GM21528 (cell line): ENCODE measurements at regions not wholly inside any gene's neighbourhood (a gene's known extent, or its start where the extent isn't known, plus 50 kb on each side); places are given as distances from the start of the nearest gene placed in this dataset.

Experiments
- ATAC-seq: cut with Tn5 transposase; IDR thresholded peaks from one replicate; pipeline ENCODE4 v1.9.1; 2021; ENCODE audit warnings: mild to moderate bottlenecking, moderate library complexity; ENCODE audit not compliant: unreplicated experiment, low FRiP score

DNA sequence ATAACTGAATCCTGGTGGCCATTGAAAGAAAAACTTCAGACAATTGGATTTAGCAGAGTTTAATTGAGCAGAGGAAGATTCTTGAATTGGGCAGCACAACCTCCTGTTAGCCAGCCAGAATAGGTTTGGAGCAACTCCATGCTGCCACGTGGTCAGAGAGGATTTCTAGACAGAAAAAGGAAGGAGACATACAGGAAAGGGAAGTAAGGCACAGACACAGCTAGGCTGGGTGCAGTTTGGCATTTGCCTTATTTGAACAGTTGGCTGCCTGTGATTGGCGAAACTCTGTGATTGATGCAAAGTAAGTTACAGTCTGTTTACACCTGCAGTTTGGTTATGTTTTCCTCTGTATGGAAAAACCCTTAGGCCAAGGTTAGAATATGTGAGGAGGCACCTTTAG is 85.8 kb upstream of the SPATA13 start:
- ATAC-seq: no peak

GRCh38 chr13:24075137-24075975 is 85.2 kb upstream of the SPATA13 start:
- ATAC-seq: no peak

DNA sequence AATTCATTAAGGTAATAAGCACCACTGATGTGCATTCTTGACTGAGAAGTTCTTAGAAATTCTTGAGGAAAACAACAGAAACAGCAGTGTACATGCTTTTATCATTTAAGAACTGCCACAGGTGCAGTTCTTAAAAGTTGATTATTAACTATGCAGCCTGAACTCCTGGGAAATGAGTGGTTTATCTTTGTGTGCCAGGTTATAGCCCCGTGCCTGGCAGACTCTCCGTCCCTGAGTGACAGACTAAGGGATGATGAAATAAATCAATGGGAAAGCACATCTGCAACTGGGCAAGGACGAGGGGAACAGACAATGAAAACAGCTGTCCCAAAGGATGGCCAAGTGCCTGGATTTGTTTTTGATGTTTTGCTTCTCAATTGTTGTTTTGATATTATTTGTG is 84.4 kb upstream of the SPATA13 start:
- ATAC-seq: no peak

- no peak for ATAC-seq
Observed at GRCh38 chr13:24076636-24077035, 83.9 kb upstream of the SPATA13 start.

GRCh38 chr13:24080134-24080533 is 80.4 kb upstream of the SPATA13 start:
- ATAC-seq: no peak

GRCh38 chr13:24081387-24081786 is 79.1 kb upstream of the SPATA13 start:
- ATAC-seq: no peak

GRCh38 chr13:24083141-24083540 is 77.4 kb upstream of the SPATA13 start:
- ATAC-seq: no peak

DNA sequence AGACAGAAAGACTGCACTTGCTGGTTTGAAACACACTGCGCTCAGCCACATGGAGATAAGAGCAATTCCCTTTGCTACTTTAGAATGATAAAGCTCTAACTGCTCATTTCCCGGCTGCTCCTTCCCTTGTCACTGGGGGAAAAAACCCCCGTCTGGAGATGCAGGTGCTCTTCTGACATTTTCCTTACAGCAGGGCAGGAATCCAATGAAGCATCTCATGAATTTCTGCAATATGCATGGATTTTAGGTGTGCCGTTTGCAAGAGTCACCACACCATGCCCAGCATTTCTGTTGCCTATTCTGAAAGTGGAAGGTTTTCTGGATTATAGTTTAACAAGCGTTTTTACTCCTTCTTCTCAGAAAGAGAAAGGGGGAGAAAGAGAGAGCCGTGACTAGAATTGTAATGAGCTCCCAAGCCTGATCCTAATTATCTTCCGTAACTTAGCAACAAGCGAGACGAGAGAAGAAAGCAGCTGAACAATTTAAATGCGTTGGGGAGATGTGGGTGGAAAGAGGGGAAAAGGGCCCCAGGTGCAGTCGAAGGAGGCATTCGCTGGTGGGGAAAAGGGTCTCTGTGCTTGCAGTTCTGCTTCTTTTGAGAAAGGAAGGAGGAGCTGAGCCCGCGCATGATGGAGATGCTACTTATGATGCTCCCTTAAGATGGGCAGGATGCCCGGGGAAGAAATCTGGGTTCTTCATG is 76.6 kb upstream of the SPATA13 start:
- no peak for ATAC-seq

- ATAC-seq: no peak
Observed at GRCh38 chr13:24085662-24086061, 74.9 kb upstream of the SPATA13 start.

DNA sequence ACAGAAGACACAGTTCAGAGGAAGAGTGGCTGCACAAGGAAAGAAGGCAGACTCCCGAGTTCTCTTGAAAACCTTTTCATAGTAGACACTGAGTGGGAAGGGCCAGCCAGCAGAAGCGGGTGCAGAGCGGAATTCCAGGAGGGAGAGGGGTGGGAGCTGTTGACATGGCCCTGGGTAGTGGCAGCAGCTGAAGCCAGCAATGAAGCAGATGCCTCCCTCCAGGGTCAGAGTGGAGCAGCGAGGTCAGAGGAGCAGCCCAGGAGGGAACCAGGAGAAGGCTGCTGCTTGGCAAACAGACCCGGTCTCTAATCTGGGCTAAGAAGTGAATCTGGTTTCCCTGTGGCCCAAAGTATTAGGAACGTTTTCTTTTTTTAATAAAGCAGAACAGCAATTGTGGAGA is 73.9 kb upstream of the SPATA13 start:
- ATAC-seq: no peak

DNA sequence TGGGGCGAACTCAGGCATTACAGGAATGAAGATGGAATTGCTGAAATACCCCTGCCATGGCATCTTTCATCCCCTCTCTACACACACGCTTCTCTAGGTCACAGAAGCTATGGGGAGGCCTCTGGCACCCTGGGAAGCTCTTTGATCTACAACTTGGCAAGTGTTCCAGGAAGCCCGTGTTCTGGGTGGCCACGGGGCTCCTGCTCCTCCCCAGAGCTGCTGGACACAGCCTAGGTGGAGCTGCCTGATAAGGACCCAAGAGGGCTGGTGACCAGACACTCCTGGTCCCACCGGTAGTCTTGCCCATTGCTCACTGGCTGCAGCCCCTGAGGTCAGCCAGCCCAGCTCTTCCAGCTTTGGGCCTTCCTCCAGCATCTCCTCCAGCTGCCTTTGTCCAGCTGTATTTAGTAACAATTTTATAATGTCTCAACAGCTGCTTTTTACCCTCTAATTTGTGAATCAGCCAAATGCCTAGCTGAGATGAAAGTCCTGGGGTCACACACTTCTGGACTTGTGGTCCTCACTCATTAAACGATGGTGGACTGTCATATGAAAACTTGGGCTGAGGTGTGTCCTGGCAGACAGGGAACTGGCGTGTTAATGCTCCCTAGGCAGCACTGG is 72.8 kb upstream of the SPATA13 start:
- no peak for ATAC-seq

DNA sequence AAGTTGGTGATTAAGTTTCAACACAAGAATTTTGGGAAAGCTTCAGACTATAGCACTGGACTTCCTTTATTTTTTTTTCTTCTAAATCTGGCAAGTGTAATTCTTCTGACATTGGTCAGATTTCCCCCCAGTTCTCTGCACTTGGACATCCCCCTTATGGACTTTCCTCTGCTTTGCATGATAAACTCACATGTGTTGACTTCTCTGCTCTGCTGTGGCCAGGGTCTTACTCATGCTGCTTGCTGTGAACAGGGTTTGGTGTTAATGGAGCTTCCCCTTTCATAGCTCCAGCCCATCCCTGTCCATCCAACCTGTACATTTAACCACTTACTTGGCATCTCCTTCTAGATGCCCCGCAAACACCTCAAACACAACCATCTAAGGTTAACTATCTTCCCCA is 70.5 kb upstream of the SPATA13 start:
- no peak for ATAC-seq

GRCh38 chr13:24091080-24091479 is 69.4 kb upstream of the SPATA13 start:
- no peak for ATAC-seq

DNA sequence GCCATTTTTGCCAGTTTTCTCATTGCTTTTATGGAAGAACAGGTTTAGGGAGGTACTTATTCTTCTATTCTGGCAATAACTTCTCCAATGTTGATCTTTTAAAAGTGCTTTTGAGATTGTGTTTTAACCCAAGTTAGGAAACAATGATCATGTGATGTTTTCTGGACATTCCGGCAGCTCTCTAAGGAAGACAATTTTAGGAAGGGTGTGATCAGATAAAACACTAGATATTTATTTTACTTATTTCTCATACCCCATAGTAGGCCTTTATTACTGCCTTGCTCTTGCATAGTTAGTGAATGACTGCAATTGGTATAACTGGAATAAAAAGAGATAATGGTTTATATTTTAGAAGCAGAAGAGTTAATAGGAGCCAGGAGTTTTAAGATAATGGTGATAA is 68.4 kb upstream of the SPATA13 start:
- no peak for ATAC-seq

GRCh38 chr13:24093047-24093446 is 67.5 kb upstream of the SPATA13 start:
- no peak for ATAC-seq

- no peak for ATAC-seq
Observed at GRCh38 chr13:24096659-24097058, 63.9 kb upstream of the SPATA13 start.

DNA sequence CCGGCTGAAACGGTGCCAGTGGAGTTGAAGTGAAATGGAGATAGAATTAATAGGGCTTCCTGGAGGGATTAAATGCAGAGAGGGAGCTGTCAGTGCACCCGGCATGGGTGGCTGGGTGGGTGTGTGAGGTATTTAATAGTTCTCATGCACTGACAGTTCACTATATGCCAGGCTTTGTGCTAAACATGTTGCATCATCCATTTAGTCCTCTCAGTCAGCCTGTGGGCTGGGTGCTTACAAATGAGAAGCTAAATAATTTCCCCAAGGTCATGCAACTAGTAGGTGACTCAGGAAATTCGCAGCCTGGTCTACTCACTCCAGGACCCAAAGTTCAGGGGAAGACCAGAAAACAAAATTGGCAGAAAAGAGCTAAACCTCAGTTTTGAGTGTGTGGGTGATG is 63.5 kb upstream of the SPATA13 start:
- no peak for ATAC-seq

DNA sequence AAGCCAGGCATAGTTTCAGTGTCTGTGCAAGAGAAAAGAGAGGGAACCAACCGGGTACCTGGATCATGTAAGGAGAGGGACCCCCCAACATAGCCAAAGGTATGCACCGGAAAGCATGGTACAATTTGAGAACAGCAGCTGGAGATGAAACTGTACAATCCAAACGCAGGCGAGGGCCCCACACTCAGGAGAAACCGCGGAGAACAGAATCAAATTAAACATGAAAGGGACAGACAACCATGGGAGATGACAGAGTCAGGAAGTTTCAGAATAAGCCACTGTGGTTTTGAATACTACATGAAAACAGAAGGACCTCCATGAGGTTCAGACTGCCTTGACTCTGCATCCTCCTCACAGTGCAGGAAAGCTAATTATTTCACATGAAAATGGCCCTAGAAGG is 62.9 kb upstream of the SPATA13 start:
- no peak for ATAC-seq

DNA sequence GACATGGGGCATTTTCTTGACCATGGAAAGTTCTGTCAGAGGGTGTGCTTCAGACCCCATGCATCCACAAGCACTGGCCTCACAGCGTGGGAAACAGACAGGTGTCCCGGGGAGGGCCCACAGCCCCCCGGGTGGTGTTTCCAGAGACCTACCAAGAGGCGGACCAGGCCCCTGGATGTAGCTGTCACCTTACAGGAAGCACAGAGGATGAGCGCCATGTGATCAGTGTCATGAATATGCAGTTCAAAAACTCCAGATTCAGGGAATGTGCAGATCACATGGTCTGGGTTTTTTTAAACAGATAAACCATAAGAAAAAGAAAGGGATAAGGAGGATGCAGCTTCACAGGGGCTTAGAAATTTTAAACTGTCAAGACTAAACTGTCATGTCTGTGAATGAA is 61.0 kb upstream of the SPATA13 start:
- ATAC-seq: no peak

- no peak for ATAC-seq
Observed at GRCh38 chr13:24100188-24100587, 60.3 kb upstream of the SPATA13 start.

DNA sequence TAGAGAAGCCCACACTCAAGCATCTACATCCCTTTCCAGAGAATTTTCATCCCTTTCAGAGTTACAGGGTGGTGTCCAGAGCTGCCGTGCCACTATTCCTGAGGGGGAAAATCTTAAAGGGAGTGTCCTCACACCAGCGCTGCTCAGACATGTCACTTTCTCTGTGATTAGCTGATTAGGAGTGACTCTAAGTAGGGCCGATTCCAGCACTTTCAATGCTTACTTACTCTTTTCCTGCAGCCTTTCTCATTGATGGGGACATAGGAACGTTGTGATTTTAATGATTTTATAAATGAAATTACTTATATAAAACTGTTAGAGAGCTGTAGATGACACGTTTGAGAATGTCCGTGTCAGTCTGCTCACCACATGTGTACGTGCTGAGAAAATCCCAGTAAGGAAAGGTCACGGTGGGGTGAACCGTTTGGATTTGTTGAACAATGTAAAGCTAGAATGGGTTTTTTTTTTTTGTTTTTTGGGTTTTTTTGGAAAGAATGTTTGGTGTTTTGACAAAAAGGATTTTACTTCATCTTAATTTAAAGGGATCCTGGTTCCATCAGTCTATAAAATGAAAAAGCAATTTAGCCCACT is 56.6 kb upstream of the SPATA13 start:
- no peak for ATAC-seq
